ENCODE measurements at regions not wholly inside any gene's neighbourhood (a gene's known extent, or its start where the extent isn't known, plus 50 kb on each side); places are given as distances from the start of the nearest gene placed in this dataset.

- TF ChIP-seq RCOR1 (IDR thresholded peaks at IDR 0.05; ENCODE audit: low read length) (no peak), NRF1 (IDR thresholded peaks at IDR 0.05; ENCODE audit: low read depth, low read length) (no peak), CTCF (IDR thresholded peaks at IDR 0.05) (peak; percentile 42), TAF1 (IDR thresholded peaks at IDR 0.05; ENCODE audit: borderline replicate concordance, low read depth, low read length) (no peak), RAD21 (IDR thresholded peaks at IDR 0.05; ENCODE audit: low read length) (peak; percentile 36), EP300 (IDR thresholded peaks at IDR 0.05; ENCODE audit: borderline replicate concordance in 1 of 2, low read depth in 1 of 2, low read length in 1 of 2) (no peak), POLR2AphosphoS5 (IDR thresholded peaks at IDR 0.05; ENCODE audit: low read depth, low read length) (no peak), CHD2 (IDR thresholded peaks at IDR 0.05; ENCODE audit: low read length, partially characterized antibody) (no peak)
Measured at GRCh38 chr4:13881892-13882291, 254.4 kb upstream of the BOD1L1 start.

All from SK-N-SH (cell line).